ENCODE measurements at regions not wholly inside any gene's neighbourhood (a gene's known extent, or its start where the extent isn't known, plus 50 kb on each side); places are given as distances from the start of the nearest gene placed in this dataset.

DNA sequence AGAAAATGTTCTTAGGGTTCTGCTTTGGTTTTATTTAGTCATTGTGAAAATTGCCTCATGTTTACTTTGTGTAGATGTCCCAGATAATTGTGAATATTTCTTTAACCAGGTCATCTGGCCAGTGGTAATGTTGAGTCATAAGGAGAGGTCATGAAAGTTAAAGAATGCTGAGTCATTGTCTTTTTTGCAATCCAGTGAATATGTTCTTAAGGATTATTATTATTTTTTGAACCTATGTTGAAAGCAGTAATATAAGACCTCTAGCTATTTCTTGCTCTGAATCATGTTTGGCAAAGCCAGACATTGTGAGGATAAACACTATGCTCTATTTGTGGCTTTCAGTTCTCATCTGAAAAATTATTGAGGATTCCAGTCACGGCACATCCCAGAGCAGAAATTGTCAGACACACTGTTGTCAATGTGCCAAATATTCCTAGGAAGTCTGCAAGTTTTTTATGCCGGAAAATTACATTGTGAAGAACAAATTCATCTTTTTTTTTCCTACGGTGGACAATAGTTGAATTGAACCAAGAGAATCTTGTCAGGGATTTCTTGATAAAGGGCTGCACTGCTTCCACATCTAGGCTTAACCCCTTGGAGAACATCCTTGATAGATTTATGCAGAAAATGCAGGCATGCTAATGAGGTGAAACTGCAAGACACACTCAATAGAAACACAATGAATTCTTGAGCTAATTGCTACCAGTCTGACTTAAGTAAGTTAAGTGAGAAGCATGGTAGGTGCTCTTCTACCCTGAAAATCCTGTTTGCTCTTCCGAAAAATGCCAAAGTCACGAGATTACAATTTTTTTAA, 369.6 kb downstream of the ATP23 start:
- Histone ChIP-seq H3K4me2 (peak overlapping the region; percentile 34; the same call in 1 of the 2 replicates), H3K27ac (ENCODE audit: low read depth in 2 of 2, low read length in 1 of 2) (peak overlapping the region in 1 of 2 experiments; percentile 86; a peak in 2 of 4 replicates), H3K9ac (peak overlapping the region; percentile 9; the same call in 1 of the 2 replicates), H2AFZ (ENCODE audit: low read depth) (no peak overlapping the region), H3K27me3 (ENCODE audit: insufficient read depth) (no peaks in the 10 kb centered on the region), H3K4me1 (ENCODE audit: control insufficient read depth in 1 of 2, insufficient read depth in 2 of 2, low read depth in 1 of 2, low read length in 1 of 2) (peaks cover 0 to 19% of the 10 kb centered on the region in 2 experiments; a peak in 2 of 4 replicates), H3K9me3 (no peaks in the 10 kb centered on the region; the same call in 1 of the 2 replicates), H4K20me1 (ENCODE audit: insufficient read depth) (no peaks in the 10 kb centered on the region), H3K4me3 (ENCODE audit: low read depth in 2 of 2, low read length in 1 of 2) (no peak overlapping the region), H3K79me2 (ENCODE audit: insufficient read depth) (no peaks in the 10 kb centered on the region), H3F3A (replicated peaks; ENCODE audit: insufficient read depth) (peaks cover 15% of the 10 kb centered on the region), H3K36me3 (replicated peaks in 1 of 2; ENCODE audit: control insufficient read depth in 1 of 2, insufficient read depth in 2 of 2, low read length in 1 of 2) (no peaks in the 10 kb centered on the region), H3K9me2 (no peaks in the 10 kb centered on the region)
- TF ChIP-seq ELF1 (IDR thresholded peaks at IDR 0.05): 0 out of 2 replicates have a peak, but pooled peaks have one; percentile 16
- TF ChIP-seq, protein P1, sequence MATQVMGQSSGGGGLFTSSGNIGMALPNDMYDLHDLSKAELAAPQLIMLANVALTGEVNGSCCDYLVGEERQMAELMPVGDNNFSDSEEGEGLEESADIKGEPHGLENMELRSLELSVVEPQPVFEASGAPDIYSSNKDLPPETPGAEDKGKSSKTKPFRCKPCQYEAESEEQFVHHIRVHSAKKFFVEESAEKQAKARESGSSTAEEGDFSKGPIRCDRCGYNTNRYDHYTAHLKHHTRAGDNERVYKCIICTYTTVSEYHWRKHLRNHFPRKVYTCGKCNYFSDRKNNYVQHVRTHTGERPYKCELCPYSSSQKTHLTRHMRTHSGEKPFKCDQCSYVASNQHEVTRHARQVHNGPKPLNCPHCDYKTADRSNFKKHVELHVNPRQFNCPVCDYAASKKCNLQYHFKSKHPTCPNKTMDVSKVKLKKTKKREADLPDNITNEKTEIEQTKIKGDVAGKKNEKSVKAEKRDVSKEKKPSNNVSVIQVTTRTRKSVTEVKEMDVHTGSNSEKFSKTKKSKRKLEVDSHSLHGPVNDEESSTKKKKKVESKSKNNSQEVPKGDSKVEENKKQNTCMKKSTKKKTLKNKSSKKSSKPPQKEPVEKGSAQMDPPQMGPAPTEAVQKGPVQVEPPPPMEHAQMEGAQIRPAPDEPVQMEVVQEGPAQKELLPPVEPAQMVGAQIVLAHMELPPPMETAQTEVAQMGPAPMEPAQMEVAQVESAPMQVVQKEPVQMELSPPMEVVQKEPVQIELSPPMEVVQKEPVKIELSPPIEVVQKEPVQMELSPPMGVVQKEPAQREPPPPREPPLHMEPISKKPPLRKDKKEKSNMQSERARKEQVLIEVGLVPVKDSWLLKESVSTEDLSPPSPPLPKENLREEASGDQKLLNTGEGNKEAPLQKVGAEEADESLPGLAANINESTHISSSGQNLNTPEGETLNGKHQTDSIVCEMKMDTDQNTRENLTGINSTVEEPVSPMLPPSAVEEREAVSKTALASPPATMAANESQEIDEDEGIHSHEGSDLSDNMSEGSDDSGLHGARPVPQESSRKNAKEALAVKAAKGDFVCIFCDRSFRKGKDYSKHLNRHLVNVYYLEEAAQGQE (IDR thresholded peaks at IDR 0.05; ENCODE audit: low read depth, low read length): no peak
- no peak for TF ChIP-seq MXI1 (IDR thresholded peaks at IDR 0.05; ENCODE audit: low read depth, low read length)
- TF ChIP-seq TEAD4 (IDR thresholded peaks at IDR 0.05; ENCODE audit: borderline replicate concordance, insufficient read depth): peak; percentile 81; the same call in 1 of the 2 replicates
- TF ChIP-seq, protein P2, sequence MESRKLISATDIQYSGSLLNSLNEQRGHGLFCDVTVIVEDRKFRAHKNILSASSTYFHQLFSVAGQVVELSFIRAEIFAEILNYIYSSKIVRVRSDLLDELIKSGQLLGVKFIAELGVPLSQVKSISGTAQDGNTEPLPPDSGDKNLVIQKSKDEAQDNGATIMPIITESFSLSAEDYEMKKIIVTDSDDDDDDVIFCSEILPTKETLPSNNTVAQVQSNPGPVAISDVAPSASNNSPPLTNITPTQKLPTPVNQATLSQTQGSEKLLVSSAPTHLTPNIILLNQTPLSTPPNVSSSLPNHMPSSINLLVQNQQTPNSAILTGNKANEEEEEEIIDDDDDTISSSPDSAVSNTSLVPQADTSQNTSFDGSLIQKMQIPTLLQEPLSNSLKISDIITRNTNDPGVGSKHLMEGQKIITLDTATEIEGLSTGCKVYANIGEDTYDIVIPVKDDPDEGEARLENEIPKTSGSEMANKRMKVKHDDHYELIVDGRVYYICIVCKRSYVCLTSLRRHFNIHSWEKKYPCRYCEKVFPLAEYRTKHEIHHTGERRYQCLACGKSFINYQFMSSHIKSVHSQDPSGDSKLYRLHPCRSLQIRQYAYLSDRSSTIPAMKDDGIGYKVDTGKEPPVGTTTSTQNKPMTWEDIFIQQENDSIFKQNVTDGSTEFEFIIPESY (IDR thresholded peaks at IDR 0.05; ENCODE audit: borderline replicate concordance, low read depth): 0 out of 2 replicates have a peak, but pooled peaks have one; percentile 52
- TF ChIP-seq EZH2phosphoT487 (IDR thresholded peaks at IDR 0.05; ENCODE audit: borderline replicate concordance, low read depth): no peak
- TF ChIP-seq YY1 (IDR thresholded peaks at IDR 0.05; ENCODE audit: low read depth): no peak
- peak in 1 of 2 experiments; percentile 77; a peak in 2 of 4 replicates for TF ChIP-seq EP300 (IDR thresholded peaks at IDR 0.05; ENCODE audit: borderline replicate concordance in 1 of 2, low read depth in 1 of 2, low read length in 1 of 2)
- TF ChIP-seq, protein P3, sequence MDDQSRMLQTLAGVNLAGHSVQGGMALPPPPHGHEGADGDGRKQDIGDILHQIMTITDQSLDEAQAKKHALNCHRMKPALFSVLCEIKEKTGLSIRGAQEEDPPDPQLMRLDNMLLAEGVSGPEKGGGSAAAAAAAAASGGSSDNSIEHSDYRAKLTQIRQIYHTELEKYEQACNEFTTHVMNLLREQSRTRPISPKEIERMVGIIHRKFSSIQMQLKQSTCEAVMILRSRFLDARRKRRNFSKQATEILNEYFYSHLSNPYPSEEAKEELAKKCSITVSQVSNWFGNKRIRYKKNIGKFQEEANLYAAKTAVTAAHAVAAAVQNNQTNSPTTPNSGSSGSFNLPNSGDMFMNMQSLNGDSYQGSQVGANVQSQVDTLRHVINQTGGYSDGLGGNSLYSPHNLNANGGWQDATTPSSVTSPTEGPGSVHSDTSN (IDR thresholded peaks at IDR 0.05): peak; percentile 39; the same call in 1 of the 2 replicates
- no peak for TF ChIP-seq SMC3 (IDR thresholded peaks at IDR 0.05; ENCODE audit: low read depth, low read length)
- TF ChIP-seq JUND (IDR thresholded peaks at IDR 0.05): peak; percentile 95
- TF ChIP-seq NFIC (IDR thresholded peaks at IDR 0.05; ENCODE audit: borderline replicate concordance): peak; percentile 70; the same call in 1 of the 2 replicates
- no peak for TF ChIP-seq TAF1 (IDR thresholded peaks at IDR 0.05; ENCODE audit: borderline replicate concordance, low read depth, low read length)
- no peak for TF ChIP-seq GATA2 (CRISPR knock-in tag; IDR thresholded peaks at IDR 0.05)
- TF ChIP-seq RFX5 (IDR thresholded peaks at IDR 0.05; ENCODE audit: low read length): no peak
- TF ChIP-seq, protein P4, sequence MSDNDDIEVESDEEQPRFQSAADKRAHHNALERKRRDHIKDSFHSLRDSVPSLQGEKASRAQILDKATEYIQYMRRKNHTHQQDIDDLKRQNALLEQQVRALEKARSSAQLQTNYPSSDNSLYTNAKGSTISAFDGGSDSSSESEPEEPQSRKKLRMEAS (IDR thresholded peaks at IDR 0.05; ENCODE audit: low read depth): peak; percentile 50
- TF ChIP-seq, protein P5, sequence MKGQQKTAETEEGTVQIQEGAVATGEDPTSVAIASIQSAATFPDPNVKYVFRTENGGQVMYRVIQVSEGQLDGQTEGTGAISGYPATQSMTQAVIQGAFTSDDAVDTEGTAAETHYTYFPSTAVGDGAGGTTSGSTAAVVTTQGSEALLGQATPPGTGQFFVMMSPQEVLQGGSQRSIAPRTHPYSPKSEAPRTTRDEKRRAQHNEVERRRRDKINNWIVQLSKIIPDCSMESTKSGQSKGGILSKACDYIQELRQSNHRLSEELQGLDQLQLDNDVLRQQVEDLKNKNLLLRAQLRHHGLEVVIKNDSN (IDR thresholded peaks at IDR 0.05; ENCODE audit: borderline replicate concordance, low read depth): no peak
- TF ChIP-seq SIN3A (IDR thresholded peaks at IDR 0.05; ENCODE audit: borderline replicate concordance, low read depth, low read length): no peak
- peak; percentile 95 for TF ChIP-seq FOSL2 (IDR thresholded peaks at IDR 0.05; ENCODE audit: borderline replicate concordance, low read depth)
- TF ChIP-seq MEF2A (IDR thresholded peaks at IDR 0.05; ENCODE audit: borderline replicate concordance, low read depth): peak; percentile 79
- TF ChIP-seq TCF12 (IDR thresholded peaks at IDR 0.05): peak; percentile 88
- no peak for TF ChIP-seq NRF1 (IDR thresholded peaks at IDR 0.05; ENCODE audit: low read depth, low read length)
- TF ChIP-seq RXRA (IDR thresholded peaks at IDR 0.05; ENCODE audit: borderline replicate concordance, low read depth): peak; percentile 99
- peak; percentile 71 for TF ChIP-seq FOXM1 (IDR thresholded peaks at IDR 0.05; ENCODE audit: low read depth)
- ChIA-PET CTCF (no interaction called here), POLR2A (no interaction called here)
- 8% methylated on average over 5 of the region's 5 CpGs for WGBS (ENCODE audit: low lambda C conversion rate)
- DNase-seq: no peak
